H1 (cell line): ENCODE measurements at regions not wholly inside any gene's neighbourhood (a gene's known extent, or its start where the extent isn't known, plus 50 kb on each side); places are given as distances from the start of the nearest gene placed in this dataset.

Source experiments
- CTCF ChIA-PET: fragments of 300-600 bp; sonication (Branson Sonifier 250); formaldehyde crosslinking; loops from one replicate; lab custom pipeline; 2021; ENCODE audit not compliant: partially characterized antibody; lab: Charles Lee
- POLR2A ChIA-PET: fragments of 300-600 bp; sonication (Branson Sonifier 250); formaldehyde crosslinking; loops from one replicate; lab custom pipeline; 2021; ENCODE audit warnings: inconsistent platforms; ENCODE audit not compliant: partially characterized antibody; lab: Charles Lee
- DNase-seq, 2 experiments: peaks; one replicate each; pipeline versions ENCODE4 v3.0.0 to v3.0.0-alpha.2; 2010 to 2022; ENCODE audit warnings: low spot score in 2 of 2, low read depth in 1 of 2, mixed read lengths in 1 of 2
- FAIRE-seq: peaks from 2 replicates; lab custom pipeline; 2011; peaks lifted over from hg19 to GRCh38; lab: Jason Lieb, UNC
- H2AFZ ChIP-seq: 2 replicates; pipeline ENCODE4 v1.8.1; 2012; ENCODE audit warnings: low read length, inconsistent platforms
- H2AK5ac ChIP-seq: 2 replicates; pipeline ENCODE4 v1.6.1; 2013; ENCODE audit warnings: low read depth, low read length
- H2BK120ac ChIP-seq: replicated peaks from 2 replicates; pipeline ENCODE3; 2013; ENCODE audit warnings: low read depth, low read length, inconsistent platforms
- H2BK12ac ChIP-seq: 2 replicates; pipeline ENCODE4 v1.6.1; 2013; ENCODE audit warnings: low read depth, low read length
- H2BK15ac ChIP-seq: 2 replicates; pipeline ENCODE4 v1.6.1; 2013; ENCODE audit warnings: low read length
- H2BK20ac ChIP-seq: 2 replicates; pipeline ENCODE4 v1.6.1; 2013; ENCODE audit warnings: low read length
- H2BK5ac ChIP-seq: 2 replicates; pipeline ENCODE4 v1.6.1; 2013; ENCODE audit warnings: low read depth, low read length
- H3K14ac ChIP-seq: 2 replicates; pipeline ENCODE4 v1.6.1; 2013; ENCODE audit warnings: inconsistent platforms; ENCODE audit not compliant: insufficient read length
- H3K18ac ChIP-seq: 2 replicates; pipeline ENCODE4 v1.6.1; 2013; ENCODE audit warnings: low read length; ENCODE audit errors: extremely low read depth
- H3K23ac ChIP-seq: 2 replicates; pipeline ENCODE4 v1.6.1; 2013; ENCODE audit warnings: inconsistent platforms; ENCODE audit not compliant: insufficient read length
- H3K23me2 ChIP-seq: 2 replicates; pipeline ENCODE4 v1.6.1; 2013; ENCODE audit warnings: low read depth, low read length
- H3K27ac ChIP-seq: 2 replicates; pipeline ENCODE4 v1.6.1; 2011; ENCODE audit warnings: low read depth, low read length, inconsistent platforms
- H3K27me3 ChIP-seq, 4 experiments: replicated peaks in 1 of 4; 1 replicate in 1 of 4; 2 replicates in 3 of 4; pipeline versions ENCODE4 v1.6.1 to v1.8.1; 2011 to 2013; ENCODE audit warnings: low read length in 3 of 4, mild to moderate bottlenecking in 3 of 4, inconsistent platforms in 2 of 4, mixed read lengths in 2 of 4, moderate library complexity in 1 of 4; ENCODE audit not compliant: control insufficient read depth in 3 of 4, insufficient read depth in 3 of 4; ENCODE audit errors: extremely low read depth in 1 of 4
- H3K36me3 ChIP-seq, 4 experiments: 2 replicates each; pipeline versions ENCODE4 v1.6.1 to v1.8.1; 2011 to 2013; ENCODE audit warnings: mild to moderate bottlenecking in 4 of 4, low read length in 3 of 4, moderate library complexity in 2 of 4, control low read depth in 1 of 4, inconsistent platforms in 1 of 4; ENCODE audit not compliant: insufficient read depth in 4 of 4, control insufficient read depth in 2 of 4
- H3K4ac ChIP-seq: replicated peaks from 2 replicates; pipeline ENCODE3; 2013; ENCODE audit warnings: low read length, low read depth, mixed read lengths, inconsistent platforms; ENCODE audit not compliant: insufficient read length
- H3K4me1 ChIP-seq, 4 experiments: replicated peaks in 1 of 4; 1 replicate in 1 of 4; 2 replicates in 3 of 4; pipeline versions ENCODE4 v1.6.1 to v1.8.1; 2011 to 2013; ENCODE audit warnings: low read length in 3 of 4, inconsistent platforms in 2 of 4, mixed read lengths in 1 of 4; ENCODE audit not compliant: insufficient read depth in 4 of 4, control insufficient read depth in 3 of 4
- H3K4me2 ChIP-seq, 2 experiments: 2 replicates each; pipeline versions ENCODE4 v1.6.1 to v1.8.1; 2011 to 2013; ENCODE audit warnings: low read depth in 2 of 2, low read length in 2 of 2, control low read depth in 1 of 2, inconsistent platforms in 1 of 2, mild to moderate bottlenecking in 1 of 2; ENCODE audit not compliant: insufficient read depth in 1 of 2
- H3K4me3 ChIP-seq, 4 experiments: fragments of 200-600, 300-600 bp in 1 of 4; sonication (generic), shearing (Covaris generic), sonication (Bioruptor Twin) in 1 of 4; 2 replicates each; pipeline versions ENCODE4 v1.5.1 to v1.8.1; 2011 to 2016; ENCODE audit warnings: low read length in 4 of 4, low read depth in 3 of 4, control low read depth in 2 of 4, inconsistent platforms in 2 of 4, mild to moderate bottlenecking in 2 of 4, mixed read lengths in 1 of 4, moderate library complexity in 1 of 4; ENCODE audit not compliant: insufficient read depth in 2 of 4; ENCODE audit errors: extremely low read depth in 1 of 4
- H3K56ac ChIP-seq: replicated peaks from 2 replicates; pipeline ENCODE3; 2013; ENCODE audit warnings: low read depth, mild to moderate bottlenecking, mixed read lengths, low read length, inconsistent platforms; ENCODE audit not compliant: insufficient read length
- H3K79me1 ChIP-seq: 2 replicates; pipeline ENCODE4 v1.6.1; 2013; ENCODE audit warnings: low read depth, low read length, control low read depth
- H3K79me2 ChIP-seq, 2 experiments: 2 replicates each; pipeline versions ENCODE4 v1.6.1 to v1.8.1; 2012 to 2013; ENCODE audit warnings: low read length in 2 of 2, mild to moderate bottlenecking in 2 of 2, inconsistent platforms in 1 of 2; ENCODE audit not compliant: insufficient read depth in 2 of 2, control insufficient read depth in 1 of 2
- H3K9ac ChIP-seq, 4 experiments: replicated peaks in 1 of 4; 1 replicate in 1 of 4; 2 replicates in 3 of 4; pipeline versions ENCODE4 v1.6.1 to v1.8.1; 2011 to 2013; ENCODE audit warnings: low read depth in 3 of 4, low read length in 3 of 4, control low read depth in 2 of 4, mild to moderate bottlenecking in 2 of 4, moderate library complexity in 2 of 4, inconsistent platforms in 1 of 4; ENCODE audit errors: extremely low read depth in 1 of 4
- H3K9me3 ChIP-seq, 2 experiments: 2 replicates each; pipeline versions ENCODE4 v1.6.1 to v1.8.1; 2012 to 2013; ENCODE audit warnings: mild to moderate bottlenecking in 2 of 2, moderate library complexity in 2 of 2, control low read depth in 1 of 2, inconsistent platforms in 1 of 2, low read depth in 1 of 2, low read length in 1 of 2, mixed read lengths in 1 of 2; ENCODE audit not compliant: insufficient read depth in 2 of 2
- H4K20me1 ChIP-seq, 2 experiments: replicated peaks in 1 of 2; 2 replicates each; pipeline versions ENCODE3 to v1.8.1; 2011 to 2013; ENCODE audit warnings: inconsistent platforms in 2 of 2, low read length in 2 of 2, mild to moderate bottlenecking in 1 of 2; ENCODE audit not compliant: insufficient read depth in 2 of 2, control insufficient read depth in 1 of 2
- H4K5ac ChIP-seq: 2 replicates; pipeline ENCODE4 v1.6.1; 2013; ENCODE audit warnings: low read length, low read depth, mixed read lengths, inconsistent platforms; ENCODE audit not compliant: insufficient read length
- H4K8ac ChIP-seq: 2 replicates; pipeline ENCODE4 v1.8.0; 2013; ENCODE audit warnings: mild to moderate bottlenecking, moderate library complexity, low read length, inconsistent platforms; ENCODE audit not compliant: insufficient read depth; ENCODE audit errors: extremely low read depth
- H4K91ac ChIP-seq: replicated peaks from 2 replicates; pipeline ENCODE3; 2013; ENCODE audit warnings: low read length, mixed read lengths, inconsistent platforms; ENCODE audit not compliant: insufficient read length
- BACH1 ChIP-seq: IDR thresholded peaks from 2 replicates; pipeline ENCODE4 v1.6.1; 2012; ENCODE audit warnings: low read length, improper control_type of control experiment
- CHD1 ChIP-seq: IDR thresholded peaks from 2 replicates; pipeline ENCODE4 v1.6.1; 2012; ENCODE audit warnings: low read depth, low read length, improper control_type of control experiment
- EZH2 ChIP-seq: fragments of 200-600 bp; sonication (generic); IDR thresholded peaks from 2 replicates; pipeline ENCODE4 v1.7.1; 2012; ENCODE audit warnings: low read depth, mild to moderate bottlenecking, moderate library complexity, low read length, inconsistent platforms; ENCODE audit not compliant: severe bottlenecking
- GTF2F1 ChIP-seq: IDR thresholded peaks from 2 replicates; pipeline ENCODE4 v1.6.1; 2012; ENCODE audit warnings: low read depth, low read length, improper control_type of control experiment, borderline replicate concordance
- JUN ChIP-seq: IDR thresholded peaks from 2 replicates; pipeline ENCODE4 v1.6.1; 2011; ENCODE audit warnings: low read depth, mild to moderate bottlenecking, improper control_type of control experiment, low read length
- JUND ChIP-seq: IDR thresholded peaks from 2 replicates; pipeline ENCODE4 v1.6.1; 2011; ENCODE audit warnings: mild to moderate bottlenecking, improper control_type of control experiment, low read length
- KDM1A ChIP-seq: fragments of 200-600, 300-600 bp; sonication (generic); IDR thresholded peaks from 2 replicates; pipeline ENCODE4 v1.7.1; 2016; ENCODE audit warnings: mild to moderate bottlenecking, low read length, borderline replicate concordance
- KDM4A ChIP-seq: IDR thresholded peaks from one replicate; pipeline ENCODE4 v1.7.1; 2012; ENCODE audit warnings: low read depth, mild to moderate bottlenecking, moderate library complexity, low read length, inconsistent platforms; ENCODE audit not compliant: severe bottlenecking
- KDM5A ChIP-seq: fragments of 200-600 bp; IDR thresholded peaks from 2 replicates; pipeline ENCODE4 v1.7.1; 2012; ENCODE audit warnings: mild to moderate bottlenecking, low read length, inconsistent platforms, mixed read lengths
- POLR2A ChIP-seq, 2 experiments: IDR thresholded peaks; 1 replicate in 1 of 2; 2 replicates in 1 of 2; pipeline ENCODE4 v1.6.1; 2011; ENCODE audit warnings: low read depth in 2 of 2, low read length in 2 of 2, mild to moderate bottlenecking in 2 of 2; ENCODE audit errors: control extremely low read depth in 1 of 2
- RFX5 ChIP-seq: IDR thresholded peaks from 2 replicates; pipeline ENCODE4 v1.6.1; 2011; ENCODE audit warnings: low read depth, low read length, improper control_type of control experiment, borderline replicate concordance
- RXRA ChIP-seq: IDR thresholded peaks from 2 replicates; pipeline ENCODE4 v1.6.1; 2011; ENCODE audit warnings: low read depth, mild to moderate bottlenecking, low read length, moderate library complexity; ENCODE audit not compliant: insufficient read depth
- SP4 ChIP-seq: IDR thresholded peaks from 2 replicates; pipeline ENCODE4 v1.6.1; 2012; ENCODE audit warnings: low read length, inconsistent platforms
- SRF ChIP-seq: IDR thresholded peaks from 2 replicates; pipeline ENCODE4 v1.6.1; 2011; ENCODE audit warnings: mild to moderate bottlenecking, low read depth, low read length, moderate library complexity
- TAF1 ChIP-seq: IDR thresholded peaks from 2 replicates; pipeline ENCODE4 v1.6.1; 2011; ENCODE audit warnings: mild to moderate bottlenecking, low read depth, low read length
- WGBS, 2 experiments: shearing (Covaris generic) in 1 of 2; methylation state at CpG; one replicate each; pipeline versions ENCODE4 v1.1.6 to v1.1.7; 2013 to 2015; ENCODE audit warnings: low lambda C conversion rate in 2 of 2, mixed read lengths in 2 of 2, inconsistent platforms in 1 of 2, low coverage in 1 of 2, missing lambda C conversion rate in 1 of 2; ENCODE audit not compliant: insufficient replicate concordance in 2 of 2, insufficient coverage in 1 of 2, insufficient read length in 1 of 2; ENCODE audit errors: extremely low coverage in 1 of 2, missing lambda C conversion rate in 1 of 2; 5-methylcytosine and 5-hydroxymethylcytosine counted together
- TF ChIP-seq, protein P1 (sequence below): IDR thresholded peaks from 2 replicates; pipeline ENCODE4 v1.6.1; 2011; ENCODE audit warnings: low read length, improper control_type of control experiment

DNA sequence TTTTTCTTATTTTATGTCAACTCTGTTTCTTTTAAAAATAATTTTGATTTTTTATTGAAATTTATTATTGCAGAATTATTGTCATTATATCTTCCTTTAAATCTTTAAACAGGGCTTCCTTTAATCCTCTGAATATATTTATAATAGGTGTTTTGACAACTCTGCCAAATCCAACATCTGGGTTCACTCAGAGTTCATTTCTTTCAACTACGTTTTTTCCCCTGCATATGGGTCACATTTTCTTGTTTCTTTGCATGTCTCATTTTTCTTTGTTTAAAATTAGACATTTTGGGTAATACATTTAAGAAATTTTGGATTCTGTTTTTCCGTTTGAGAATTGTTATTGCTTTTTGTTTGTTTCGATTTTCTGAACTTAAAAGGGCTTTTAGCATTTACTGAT is 655.1 kb upstream of the CITED2 start:
- FAIRE-seq = no peak
- no peak for TF ChIP-seq JUN
- TF ChIP-seq, protein P1, sequence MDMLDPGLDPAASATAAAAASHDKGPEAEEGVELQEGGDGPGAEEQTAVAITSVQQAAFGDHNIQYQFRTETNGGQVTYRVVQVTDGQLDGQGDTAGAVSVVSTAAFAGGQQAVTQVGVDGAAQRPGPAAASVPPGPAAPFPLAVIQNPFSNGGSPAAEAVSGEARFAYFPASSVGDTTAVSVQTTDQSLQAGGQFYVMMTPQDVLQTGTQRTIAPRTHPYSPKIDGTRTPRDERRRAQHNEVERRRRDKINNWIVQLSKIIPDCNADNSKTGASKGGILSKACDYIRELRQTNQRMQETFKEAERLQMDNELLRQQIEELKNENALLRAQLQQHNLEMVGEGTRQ = no peak
- no peak for TF ChIP-seq KDM5A
- TF ChIP-seq RXRA = no peak
- no peak for TF ChIP-seq CHD1
- TF ChIP-seq BACH1 = no peak
- TF ChIP-seq GTF2F1 = no peak
- TF ChIP-seq SP4 = no peak
- TF ChIP-seq SRF = no peak
- TF ChIP-seq KDM4A = no peak
- TF ChIP-seq POLR2A (IDR thresholded peaks at IDR 0.05; ENCODE audit: control extremely low read depth in 1 of 2, low read depth in 2 of 2, low read length in 2 of 2) = no peak
- TF ChIP-seq TAF1 = no peak
- no peak for TF ChIP-seq KDM1A
- TF ChIP-seq JUND = no peak
- TF ChIP-seq RFX5 = no peak
- TF ChIP-seq EZH2 = no peak

More for the DNA sequence above, 655.1 kb upstream of the CITED2 start:
- Histone ChIP-seq H3K4me1 (no peaks in the 10 kb centered on the region), H3K18ac (no peak overlapping the region), H4K91ac (no peak overlapping the region), H2BK15ac (no peak overlapping the region), H4K20me1 (no peaks in the 10 kb centered on the region), H3K23ac (no peak overlapping the region), H3K14ac (no peak overlapping the region), H2AFZ (no peak overlapping the region), H3K4me2 (no peak overlapping the region), H3K4me3 (no peak overlapping the region), H2BK5ac (no peak overlapping the region), H3K56ac (no peak overlapping the region), H2AK5ac (no peak overlapping the region), H3K9ac (no peak overlapping the region), H3K79me1 (no peaks in the 10 kb centered on the region), H3K27me3 (no peaks in the 10 kb centered on the region), H2BK120ac (no peak overlapping the region), H3K9me3 (peaks cover 0 to 7% of the 10 kb centered on the region in 2 experiments; a peak in 1 of 4 replicates), H3K23me2 (no peaks in the 10 kb centered on the region), H2BK20ac (no peak overlapping the region), H4K5ac (no peak overlapping the region), H3K79me2 (no peaks in the 10 kb centered on the region), H4K8ac (no peak overlapping the region), H3K27ac (no peak overlapping the region), H3K4ac (no peak overlapping the region), H2BK12ac (no peak overlapping the region), H3K36me3 (no peaks in the 10 kb centered on the region)
- ChIA-PET CTCF (no interaction called here), POLR2A (no interaction called here)
- DNase-seq = no peak
- 91% methylated on average over 3 of the region's 3 CpGs; no CpG with 5 or more reads in 1 of the 2 experiments for WGBS, 2 experiments
